HFF-Myc (cell line): ENCODE measurements at regions not wholly inside any gene's neighbourhood (a gene's known extent, or its start where the extent isn't known, plus 50 kb on each side); places are given as distances from the start of the nearest gene placed in this dataset.

Experiments
- DNase-seq: peaks from one replicate; pipeline ENCODE4 v3.0.0-alpha.2; 2011; ENCODE audit warnings: low read depth; ENCODE audit errors: extremely low read depth
- H3K4me3 ChIP-seq: replicated peaks from 2 replicates; pipeline ENCODE4 v1.5.1; 2011; ENCODE audit warnings: low read depth, mild to moderate bottlenecking, control low read depth, low read length
- TF ChIP-seq, protein P1 (sequence below): IDR thresholded peaks from 2 replicates; pipeline ENCODE4 v1.5.1; 2012; ENCODE audit warnings: mild to moderate bottlenecking, low read depth, low read length, control low read depth; ENCODE audit errors: missing control alignments

DNA sequence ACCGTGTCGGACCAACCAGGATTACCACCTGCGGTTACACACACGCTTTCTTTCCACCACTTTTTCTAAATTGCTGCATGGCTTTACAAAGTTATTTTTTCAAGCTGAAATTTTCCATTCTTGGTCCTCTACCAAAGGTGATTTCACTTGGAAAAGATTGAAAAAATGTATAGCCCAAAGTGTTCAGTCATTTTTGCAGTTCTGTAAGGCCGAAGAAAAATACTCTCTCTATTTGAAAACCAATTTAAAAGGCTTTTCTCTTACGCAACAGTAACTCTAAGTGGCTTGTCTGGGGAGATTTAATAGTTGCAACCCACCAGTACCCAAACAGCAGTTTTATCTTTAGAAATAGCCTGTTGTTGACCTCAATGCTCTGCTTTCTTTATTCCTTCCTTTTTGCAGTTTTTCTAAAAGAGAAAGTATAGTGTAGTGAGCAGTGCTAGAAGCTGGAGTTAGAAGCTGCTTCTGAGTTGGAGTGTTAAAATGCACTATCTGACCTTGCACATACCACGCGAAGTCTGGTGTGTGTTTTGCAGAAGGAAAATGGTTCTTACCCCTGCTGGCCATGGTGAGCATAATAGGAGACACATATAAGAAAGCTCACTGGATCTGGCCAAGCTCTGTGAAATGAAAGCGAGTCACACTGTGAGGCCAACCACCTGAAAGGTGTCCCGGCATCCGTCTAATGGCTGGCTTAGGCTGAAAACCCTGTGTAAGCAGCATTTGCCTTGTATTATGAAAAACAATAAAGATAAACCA, 201.0 kb upstream of the ADRA1D start:
- DNase-seq: no peak
- H3K4me3 ChIP-seq: no peak overlapping the region

DNA sequence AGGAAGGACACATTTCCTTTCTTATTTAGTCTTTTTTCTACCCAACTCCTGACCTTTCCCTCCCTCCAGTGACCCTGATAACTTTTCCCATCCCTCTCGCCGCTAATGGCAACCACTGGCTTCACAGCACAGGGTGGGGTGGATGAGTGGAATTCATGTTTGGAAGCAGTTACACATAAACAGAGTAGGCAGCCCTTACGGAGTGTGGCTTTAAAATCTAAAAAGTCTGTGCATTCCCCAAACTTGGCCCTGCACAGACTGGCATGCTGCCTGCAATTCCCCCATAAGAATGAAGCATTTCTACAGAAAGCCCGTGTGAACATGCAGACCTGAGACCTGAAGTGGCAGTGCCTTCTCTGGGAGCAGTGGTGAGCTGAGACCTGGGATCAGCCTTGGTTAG, 196.7 kb upstream of the ADRA1D start:
- no peak overlapping the region for H3K4me3 ChIP-seq
- TF ChIP-seq, protein P1, sequence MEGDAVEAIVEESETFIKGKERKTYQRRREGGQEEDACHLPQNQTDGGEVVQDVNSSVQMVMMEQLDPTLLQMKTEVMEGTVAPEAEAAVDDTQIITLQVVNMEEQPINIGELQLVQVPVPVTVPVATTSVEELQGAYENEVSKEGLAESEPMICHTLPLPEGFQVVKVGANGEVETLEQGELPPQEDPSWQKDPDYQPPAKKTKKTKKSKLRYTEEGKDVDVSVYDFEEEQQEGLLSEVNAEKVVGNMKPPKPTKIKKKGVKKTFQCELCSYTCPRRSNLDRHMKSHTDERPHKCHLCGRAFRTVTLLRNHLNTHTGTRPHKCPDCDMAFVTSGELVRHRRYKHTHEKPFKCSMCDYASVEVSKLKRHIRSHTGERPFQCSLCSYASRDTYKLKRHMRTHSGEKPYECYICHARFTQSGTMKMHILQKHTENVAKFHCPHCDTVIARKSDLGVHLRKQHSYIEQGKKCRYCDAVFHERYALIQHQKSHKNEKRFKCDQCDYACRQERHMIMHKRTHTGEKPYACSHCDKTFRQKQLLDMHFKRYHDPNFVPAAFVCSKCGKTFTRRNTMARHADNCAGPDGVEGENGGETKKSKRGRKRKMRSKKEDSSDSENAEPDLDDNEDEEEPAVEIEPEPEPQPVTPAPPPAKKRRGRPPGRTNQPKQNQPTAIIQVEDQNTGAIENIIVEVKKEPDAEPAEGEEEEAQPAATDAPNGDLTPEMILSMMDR: no peak
- DNase-seq: no peak

More for the DNA sequence above, 201.0 kb upstream of the ADRA1D start:
- TF ChIP-seq, protein P1: peak; percentile 29

DNA sequence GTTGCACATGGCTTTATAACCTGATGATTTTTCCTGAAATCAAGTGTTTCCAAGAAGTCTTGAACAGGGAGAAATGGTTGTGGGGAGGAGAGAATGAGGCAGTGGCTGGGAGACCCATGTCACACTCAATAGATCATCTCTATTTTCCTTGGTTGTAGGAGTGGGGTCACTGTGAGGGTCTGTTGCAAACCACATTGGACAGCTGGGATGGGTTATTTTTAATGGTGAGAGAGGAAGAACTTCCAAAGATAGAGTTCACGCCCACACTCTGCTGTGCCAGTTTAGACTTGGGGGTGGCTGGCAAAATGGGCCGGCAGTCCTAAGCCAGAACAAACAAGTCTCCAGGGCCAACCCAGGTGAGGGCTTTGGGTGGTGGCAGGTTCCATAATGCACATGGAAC, 196.2 kb upstream of the ADRA1D start:
- no peak overlapping the region for H3K4me3 ChIP-seq
- DNase-seq: no peak
- TF ChIP-seq, protein P1: no peak

DNA sequence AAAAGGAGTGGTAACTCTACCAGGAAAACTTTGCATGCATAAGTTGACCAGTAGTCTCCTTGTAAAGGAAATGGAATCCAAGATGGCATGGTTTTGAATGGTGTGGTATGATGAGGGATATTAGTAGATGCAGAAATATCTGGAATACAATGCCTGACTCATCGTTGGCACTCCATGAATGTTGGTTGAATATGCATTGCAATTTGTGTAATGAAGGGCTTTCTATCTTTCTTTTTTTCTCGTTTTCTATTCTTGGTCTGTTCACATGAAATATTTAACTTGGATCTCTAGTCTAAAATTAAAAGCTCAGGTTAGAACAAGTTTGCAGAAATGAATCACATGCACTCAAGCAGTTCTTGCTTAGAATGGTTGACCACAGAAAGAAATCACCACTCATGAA, 195.3 kb upstream of the ADRA1D start:
- TF ChIP-seq, protein P1: no peak
- DNase-seq: no peak
- no peak overlapping the region for H3K4me3 ChIP-seq

DNA sequence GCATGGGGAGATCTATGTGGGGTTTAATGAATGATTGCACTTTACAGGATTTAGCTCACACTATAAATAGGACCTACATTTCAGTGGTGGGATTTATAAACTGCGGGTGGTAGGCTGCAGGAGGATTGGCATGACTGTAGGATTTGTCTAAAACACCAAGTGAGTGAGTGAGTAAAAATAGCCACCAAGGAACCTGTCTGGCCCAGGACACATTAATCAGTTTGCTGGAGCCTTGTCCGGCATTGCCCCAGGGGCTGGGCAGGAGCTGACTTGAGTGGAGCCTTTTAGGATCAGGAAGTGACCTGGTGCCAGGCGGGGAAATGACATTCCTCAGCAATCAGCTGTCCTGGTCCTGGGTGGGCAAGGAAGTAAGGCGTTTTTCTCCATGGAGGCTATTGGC, 193.9 kb upstream of the ADRA1D start:
- TF ChIP-seq, protein P1: no peak
- H3K4me3 ChIP-seq: no peak overlapping the region
- no peak for DNase-seq

DNA sequence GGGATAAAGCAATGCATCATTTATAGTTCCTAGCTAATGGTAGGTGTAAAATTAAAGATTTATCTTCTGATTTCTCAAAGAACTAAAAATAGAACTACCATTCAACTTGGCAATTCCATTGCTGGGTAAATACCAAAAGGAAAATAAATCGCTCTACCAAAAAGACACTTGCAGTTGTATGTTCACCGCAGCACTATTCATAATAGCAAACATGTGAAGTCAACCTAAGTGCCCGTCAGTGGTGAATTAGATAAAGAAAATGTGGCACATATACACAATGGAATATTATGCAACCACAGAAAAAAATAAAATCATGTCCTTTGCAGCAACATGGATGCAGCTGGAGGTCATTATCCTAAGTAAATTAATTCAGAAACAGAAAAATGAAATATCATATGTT, 192.8 kb upstream of the ADRA1D start:
- no peak overlapping the region for H3K4me3 ChIP-seq
- TF ChIP-seq, protein P1: no peak
- no peak for DNase-seq

DNA sequence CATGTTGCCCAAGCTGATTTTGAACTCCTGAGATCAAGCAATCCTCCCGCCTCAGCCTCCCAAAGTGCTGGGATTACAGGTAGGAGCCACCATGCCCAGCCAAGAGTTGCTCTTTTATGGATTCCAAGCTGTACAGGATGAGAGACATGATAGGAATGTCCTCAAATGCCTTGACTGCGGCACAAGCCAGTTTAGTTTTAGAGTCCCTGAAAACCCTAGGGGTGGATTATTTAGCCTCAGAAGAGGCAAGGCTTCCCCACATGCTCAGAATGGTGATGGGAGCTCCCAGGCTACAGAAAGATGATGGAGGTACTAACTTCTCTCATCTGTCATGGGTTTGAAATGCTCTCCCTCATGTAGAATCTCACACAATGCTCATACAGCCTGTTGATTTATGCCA, 192.1 kb upstream of the ADRA1D start:
- TF ChIP-seq, protein P1: no peak
- no peak overlapping the region for H3K4me3 ChIP-seq
- DNase-seq: no peak
